SW 1271 (cell line): ENCODE measurements at regions not wholly inside any gene's neighbourhood (a gene's known extent, or its start where the extent isn't known, plus 50 kb on each side); places are given as distances from the start of the nearest gene placed in this dataset.

ENCODE experiments used
- DNase-seq, 2 experiments: peaks; one replicate each; lab custom pipeline; 2025; lab: John Stamatoyannopoulos, UW

DNA sequence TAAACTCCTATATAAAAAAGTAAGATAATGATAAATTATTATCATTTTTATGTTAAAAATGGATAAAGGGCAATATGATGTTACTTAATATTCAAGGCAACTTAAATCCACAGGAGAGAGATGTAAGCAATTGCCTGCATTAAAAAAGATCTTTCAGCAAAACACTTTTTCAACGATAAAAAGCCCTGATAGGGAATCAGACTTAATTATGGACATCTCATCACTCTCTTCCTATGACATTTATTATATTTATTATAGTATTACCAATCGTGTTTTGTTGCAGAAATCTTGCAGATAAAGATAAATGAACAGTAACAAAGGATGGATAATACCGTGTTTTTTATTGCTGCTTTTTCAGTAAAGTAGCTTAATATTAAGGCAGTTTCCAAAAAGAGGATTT lies 178.5 kb downstream of the SH2D1A start:
- no peak for DNase-seq

DNA sequence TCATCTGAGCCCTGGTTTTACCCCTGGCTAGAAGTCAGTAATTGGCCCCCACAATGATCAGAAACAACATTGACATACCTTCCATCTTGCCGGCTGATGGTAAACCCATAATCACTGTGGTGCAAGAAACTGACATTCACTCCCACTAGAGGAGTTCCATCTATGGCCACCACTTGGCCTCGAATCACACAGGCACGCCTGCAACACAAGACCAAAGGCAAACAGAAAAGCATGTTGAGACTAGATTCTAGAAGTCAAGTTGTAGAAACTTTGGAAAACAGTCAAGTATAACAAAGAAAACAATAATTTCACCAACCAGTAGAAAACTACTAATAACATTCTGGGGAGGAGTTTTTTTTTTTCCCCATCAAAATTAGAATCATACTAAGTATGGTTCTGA lies 183.4 kb downstream of the SH2D1A start:
- DNase-seq: no peak

DNA sequence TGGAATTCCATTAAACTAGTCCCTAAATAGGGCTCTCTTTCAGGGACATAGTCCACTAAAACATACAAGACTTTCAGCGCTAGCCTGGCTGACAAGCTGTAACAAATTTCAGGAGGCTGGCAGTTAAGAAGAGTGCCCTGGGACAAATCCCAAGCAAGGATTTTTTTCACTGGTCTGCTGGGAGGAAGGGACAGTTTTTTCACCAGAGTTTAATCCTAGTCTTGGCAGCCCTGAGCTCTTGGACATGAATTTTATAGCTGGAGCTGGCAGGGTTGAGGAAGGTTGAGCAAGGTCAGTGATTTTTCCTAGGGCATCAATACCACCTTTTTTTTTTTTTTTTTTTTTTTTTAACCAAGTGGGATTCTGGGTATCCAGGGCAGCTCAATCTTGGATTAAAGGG lies 184.4 kb downstream of the SH2D1A start:
- no peak for DNase-seq

DNA sequence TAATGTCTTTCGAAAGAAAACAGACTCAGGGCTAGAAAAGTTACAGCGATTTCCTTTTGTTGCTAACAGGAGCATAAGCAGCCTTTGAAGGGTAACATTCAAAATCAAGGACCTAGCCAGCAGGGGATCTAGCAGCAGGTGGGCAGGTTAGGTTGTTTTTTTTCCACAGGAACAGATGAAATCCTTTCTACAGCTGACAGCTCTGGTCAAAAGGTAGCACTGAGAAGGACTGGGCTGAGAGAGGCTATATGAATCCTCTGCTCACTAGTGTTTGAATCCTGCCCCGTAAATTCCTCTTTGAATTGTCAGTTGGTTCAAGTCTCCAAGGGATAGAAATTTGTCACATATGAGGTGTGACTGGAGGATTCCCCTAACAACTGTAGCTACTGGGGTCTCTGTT lies 188.2 kb downstream of the SH2D1A start:
- no peak for DNase-seq

DNA sequence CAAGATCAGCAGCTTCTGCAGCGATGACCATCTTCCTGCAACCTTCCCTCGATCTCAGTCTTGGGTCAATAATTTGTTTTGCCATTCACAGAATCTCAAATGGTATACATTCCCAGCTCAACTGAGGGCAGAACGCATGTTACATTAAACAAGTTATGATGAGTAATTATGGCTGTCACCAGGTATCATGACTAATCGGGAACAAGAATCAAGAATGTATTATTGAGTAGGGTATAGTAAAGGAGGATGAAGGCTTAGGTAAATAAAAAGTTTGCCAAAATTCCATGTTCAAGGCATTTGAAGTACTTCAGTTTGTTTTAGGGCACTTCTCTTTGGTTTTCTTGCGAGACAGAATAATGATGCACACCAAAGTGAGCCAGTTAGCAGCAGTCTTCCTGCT lies 194.1 kb downstream of the SH2D1A start:
- DNase-seq: no peak

DNA sequence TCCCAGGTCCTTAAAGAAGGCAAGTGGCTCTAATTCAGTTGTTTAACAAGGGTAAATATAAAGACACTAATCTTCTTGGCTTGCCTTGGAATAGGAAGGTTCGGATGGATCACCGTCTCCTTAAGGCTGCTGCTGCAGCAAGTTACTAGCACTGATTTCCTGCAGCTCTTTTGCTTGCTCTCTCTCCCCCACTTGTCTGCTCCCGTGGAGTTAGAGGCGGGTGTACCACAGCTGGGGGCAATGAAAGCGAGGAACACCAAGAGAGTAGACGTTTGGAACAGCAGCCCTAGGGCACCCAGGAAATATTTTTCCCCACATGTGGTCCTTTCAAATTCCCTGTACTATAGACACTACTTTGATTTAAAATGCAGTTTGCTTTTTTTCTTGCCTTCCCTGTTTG lies 202.2 kb downstream of the SH2D1A start:
- no peak for DNase-seq

DNA sequence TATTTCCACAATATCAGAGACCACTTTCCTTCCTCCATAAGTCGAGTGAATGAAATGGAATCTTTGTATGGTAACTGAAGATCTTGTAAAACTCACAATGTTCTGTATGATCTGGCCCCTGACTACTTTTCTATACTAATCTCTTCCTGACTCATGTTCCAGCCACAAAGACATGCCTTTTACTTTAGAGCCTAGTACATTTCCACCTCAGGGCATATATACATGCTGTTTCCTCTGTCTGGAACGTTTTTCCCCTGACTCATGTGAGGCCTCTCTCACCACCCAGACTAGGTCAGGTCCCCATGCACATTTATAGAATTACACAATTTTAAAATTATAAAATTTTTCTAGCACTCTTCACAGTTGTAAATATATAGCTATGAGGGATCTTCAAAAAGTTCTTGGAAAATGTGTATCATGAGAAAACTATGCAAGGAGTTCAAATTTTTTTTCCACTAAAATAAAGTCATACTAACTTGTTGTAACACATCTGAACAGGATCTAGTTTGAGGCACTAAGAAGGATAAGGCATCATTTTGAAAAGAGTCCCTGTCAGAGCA lies 208.8 kb downstream of the SH2D1A start:
- DNase-seq: peak in 1 of 2 experiments; percentile 1

DNA sequence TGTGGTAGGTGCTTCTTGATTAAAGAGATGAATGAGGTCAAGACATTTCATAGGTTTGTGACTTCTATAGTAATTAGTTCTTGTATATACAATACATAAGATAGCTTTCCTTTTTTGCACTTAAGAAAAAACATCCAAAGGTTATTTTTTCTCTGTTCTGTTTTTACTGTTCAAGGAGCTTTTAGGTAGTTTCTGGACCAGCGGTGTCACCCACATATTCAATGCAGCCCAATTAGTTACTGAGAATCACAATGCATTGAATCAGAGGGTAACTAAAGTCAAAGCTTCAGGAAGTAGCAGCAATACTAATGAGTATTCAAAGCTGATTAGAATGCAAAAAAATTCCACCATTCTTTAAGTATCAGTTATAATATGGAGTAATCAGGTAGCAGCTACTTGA lies 211.6 kb downstream of the SH2D1A start:
- no peak for DNase-seq

DNA sequence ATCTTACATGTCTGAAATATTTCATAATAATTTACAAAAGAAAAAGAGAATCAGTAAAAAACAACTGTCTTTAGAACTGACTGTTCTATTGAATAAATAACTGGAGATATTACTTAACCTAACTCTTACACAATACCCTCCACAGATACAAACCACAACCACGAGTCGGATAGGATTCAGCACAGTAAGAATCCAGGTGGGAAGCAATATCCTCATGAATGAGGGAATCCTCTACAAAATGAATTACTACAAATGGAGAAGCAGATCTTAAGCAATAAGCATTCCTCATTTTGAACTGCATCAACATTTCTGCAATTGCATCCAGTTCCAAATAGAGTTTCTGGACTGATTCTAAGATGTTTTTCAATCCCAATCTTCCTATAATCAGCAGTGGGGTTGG lies 227.1 kb downstream of the SH2D1A start:
- DNase-seq: no peak

DNA sequence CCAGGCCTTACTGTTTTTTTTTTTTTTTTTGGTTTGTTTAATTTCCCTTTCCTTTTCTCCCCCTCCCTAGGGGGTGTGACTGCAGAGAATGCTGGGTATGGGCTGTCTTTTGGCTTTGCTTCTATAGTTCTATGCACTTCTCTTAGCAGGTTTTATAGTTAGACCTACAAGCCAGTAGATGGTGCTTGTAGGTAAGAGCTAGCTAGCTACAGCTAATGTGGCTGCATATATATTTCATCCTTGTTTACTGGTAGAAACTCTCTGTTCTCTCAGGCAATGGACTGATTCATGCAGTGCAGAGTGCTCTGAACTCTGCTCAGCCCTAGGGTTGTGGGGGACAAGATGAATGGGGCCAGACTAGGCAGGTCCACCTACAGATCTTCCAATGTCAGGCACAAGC lies 246.4 kb downstream of the SH2D1A start:
- DNase-seq: no peak

DNA sequence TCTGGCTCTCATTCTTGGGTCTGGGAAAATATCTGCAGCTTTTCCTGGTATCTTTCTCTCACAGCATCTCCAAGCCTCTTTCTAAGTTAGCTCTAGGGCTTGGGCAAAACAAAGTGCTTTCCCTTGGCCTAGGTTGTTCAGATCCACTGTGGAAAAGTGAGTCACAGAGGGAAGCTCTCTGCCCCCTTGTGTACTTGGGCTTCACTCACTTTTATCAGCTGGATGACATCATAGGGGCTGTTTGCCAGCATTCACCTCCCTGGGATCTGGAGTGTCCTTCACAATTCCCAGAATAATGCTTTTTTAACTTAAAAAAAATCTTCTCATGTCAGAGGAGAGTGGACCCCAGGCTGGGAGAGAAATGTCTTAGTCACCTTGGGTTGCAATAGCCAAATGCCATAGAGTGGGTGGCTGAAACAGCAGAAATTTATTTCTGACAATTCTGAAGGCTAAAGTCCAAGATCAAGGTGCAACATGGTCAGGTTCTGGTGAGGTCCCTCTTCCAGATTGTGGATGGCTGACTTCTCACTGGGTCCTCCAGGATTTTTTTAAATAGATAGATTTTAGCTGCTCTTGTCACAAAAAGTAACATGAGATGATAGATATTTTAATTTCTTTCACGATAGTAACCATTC lies 247.8 kb downstream of the SH2D1A start:
- no peak for DNase-seq

DNA sequence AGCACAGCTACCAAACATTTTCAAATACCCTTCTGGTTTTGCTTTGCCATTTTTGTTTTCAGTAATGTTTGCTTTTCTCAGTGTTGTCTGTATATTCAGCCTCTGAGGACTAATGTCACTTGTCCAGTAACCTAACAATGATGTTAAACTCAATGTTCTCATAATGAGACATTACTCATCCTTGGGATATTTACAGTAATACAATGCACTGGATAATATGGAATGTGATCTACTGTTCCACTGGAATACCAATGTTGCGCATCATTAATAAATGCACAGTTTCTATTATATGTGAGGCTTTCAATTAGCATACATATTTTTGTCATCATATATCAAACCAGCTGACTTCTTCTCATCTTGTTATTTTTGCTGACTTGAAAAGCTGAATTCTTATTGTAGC lies 259.1 kb downstream of the SH2D1A start:
- DNase-seq: no peak

DNA sequence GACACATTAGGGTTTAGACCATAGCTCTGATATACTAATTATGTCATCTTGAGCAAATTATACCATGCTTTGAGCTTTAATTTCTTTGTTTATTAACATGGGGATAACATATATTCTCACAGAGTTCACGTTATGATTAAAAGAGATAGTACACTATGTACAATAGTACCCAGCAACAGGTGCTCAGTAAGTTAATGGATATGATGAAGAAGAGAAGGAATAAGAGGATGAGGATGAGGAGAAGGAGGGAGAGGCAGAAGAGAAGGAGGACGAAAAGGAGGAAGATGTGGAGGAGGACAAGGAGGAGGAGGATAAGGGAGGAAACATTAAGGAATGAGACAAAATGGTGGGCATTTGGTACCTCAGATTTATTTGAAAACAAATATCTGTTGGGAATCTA lies 260.4 kb downstream of the SH2D1A start:
- no peak for DNase-seq

DNA sequence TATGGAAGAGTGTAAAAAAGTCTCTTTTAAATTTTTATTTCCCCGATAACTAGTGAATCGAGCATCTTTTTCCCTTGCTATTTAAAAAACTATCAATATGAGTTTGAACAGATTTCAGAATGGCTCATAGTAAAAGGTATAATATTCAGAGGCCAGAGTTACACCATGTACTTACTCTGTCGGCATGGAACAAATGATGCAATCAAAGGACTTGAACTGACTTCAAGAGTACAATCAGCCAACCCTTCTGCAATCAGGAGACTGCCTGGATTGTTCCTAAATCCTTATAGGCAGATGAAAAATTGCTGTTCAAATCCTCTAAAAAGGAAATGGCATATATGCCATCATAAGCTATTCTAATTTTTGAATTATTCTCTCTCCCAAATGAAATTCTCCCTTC lies 273.3 kb downstream of the SH2D1A start:
- no peak for DNase-seq

DNA sequence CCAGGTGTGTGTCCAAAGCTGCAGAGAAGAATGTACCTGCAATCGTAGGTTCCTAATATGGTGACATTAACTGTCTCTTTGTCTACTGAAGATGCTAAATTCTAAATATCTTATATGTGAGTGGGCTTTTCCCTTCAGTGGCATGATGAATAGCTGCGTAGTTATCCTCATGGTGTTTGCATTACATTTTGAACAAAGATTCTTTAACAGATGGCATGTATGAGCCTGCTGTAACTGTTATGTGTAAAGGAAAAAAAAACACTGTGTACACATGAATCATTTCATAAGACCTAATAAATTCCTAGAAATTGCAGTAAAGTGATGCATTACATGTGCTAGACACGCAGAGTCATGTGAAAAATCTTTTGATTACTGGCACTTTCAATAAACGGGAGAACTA lies 288.0 kb downstream of the SH2D1A start:
- no peak for DNase-seq

DNA sequence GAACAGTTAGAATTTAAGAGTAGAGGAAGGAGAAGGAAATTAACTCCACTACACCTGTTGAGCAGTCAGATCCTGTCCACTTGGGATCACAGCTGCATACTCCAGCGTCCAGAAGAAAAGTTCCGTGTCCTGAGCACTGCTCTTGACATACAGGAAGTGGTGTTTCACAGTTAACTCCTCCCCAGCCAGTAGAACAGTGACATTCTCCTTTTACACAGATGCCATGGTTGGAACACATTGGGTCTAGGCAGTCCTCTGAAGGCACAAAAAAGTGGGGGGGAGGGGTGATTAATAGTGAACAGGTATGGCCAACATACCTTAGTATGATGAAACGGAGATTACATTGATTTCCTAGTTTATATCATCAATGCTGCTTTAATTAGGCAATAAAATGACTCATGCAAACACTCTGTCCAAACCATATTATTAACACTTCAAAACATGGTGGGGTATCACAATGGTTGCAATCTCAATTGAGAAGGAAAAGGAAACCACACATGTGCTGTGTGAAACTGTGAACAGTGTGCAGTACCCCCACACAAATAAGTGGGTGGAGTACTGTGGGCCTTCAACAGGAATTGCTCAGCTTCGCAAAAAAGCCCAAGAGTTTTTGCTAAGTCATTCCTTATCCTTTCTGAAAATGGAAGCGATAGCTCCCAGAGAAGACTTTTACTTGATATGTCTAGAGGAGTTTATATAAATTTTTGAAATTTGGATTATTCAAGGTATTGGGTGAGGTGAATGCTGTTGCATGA lies 295.6 kb downstream of the SH2D1A start:
- no peak for DNase-seq

DNA sequence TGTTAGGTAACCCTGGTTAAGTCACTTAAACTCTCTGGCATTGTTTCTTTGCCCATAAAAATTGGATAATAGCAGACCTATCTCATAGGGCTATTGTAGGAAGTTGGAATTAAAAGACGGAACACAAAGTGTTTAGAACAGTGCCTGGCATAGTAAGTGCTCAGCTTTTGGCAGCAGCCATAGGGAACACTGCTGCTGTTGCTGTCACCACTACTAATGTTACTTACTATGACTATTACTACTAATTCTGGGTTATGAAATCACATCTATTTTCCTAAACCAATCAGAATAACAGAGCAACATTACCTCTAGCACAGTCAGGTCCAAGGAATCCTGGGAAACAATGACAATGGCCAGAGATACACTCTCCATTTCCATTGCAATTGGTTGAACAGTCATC lies 300.0 kb downstream of the SH2D1A start:
- DNase-seq: no peak

DNA sequence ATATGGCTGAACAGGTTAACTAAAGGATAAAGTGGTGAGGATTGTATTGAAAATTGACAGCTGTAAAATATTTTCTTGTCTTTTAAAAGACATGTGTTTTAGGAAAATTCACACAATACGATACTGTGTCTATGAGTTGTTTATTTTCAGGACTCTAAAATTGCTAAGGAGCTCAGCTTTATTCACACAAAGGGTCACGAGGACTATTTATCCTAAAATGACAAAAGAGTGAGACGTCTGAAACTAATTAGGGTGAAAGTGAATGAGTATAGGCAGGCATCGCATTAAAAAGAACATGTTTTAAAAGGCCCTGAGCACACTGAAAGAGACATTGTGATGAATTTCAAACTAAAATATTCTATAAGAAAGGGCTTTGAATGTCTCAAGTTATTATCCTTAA lies 304.7 kb downstream of the SH2D1A start:
- no peak for DNase-seq

DNA sequence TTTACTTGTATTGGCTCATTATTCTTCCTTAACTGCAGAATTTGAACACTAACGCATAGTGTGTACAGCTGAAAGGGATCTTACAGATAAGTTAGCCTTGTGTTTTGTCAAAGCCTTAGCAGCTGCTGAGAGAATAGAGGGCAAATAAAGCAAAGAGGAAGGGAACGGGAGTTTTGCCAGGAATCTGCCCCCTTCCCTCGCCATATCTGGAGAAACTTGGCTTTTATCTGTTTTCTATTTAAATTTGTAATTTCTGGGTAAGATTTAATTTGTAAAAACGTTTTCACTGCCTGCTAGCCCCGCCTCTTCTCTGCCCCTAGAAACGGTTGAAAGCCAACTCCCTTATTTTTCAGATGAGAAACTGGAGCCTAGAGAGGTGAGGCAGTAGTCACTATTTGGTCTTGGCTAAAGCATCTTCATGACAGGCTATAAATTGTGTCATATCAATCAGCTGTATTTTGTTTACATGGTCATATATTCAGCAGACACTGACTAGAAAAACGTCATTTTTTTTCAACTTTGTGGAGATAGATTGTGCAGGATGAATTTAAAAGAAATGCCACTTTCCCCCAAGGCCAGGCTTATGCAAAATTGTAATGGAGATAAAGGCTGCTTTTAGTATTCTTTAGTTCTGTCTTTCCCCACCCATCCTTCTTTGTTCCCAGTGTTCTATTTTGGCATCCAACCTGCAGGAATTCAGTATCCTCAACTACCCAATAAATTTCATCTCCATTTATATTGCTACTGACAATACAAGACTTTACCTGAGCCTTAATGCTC lies 319.4 kb downstream of the SH2D1A start:
- no peak for DNase-seq

DNA sequence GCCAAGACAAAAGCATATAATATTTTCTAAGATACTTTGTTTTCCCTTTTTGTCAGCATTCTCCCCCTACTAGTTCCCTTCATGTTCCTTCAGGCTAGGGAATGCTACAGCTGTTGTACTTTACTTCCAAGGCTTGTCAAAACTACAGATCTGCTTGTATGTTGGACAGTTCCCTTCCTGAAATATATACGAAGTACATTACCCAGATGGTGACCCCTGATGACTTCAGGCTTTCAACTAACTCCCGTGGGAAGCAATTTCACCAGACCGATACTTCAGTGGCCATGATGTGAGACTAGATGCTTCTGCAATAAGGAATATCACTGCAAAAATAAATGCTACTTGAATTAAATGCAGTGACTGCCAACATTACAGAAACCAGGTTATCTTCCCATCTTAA lies 332.8 kb downstream of the SH2D1A start:
- DNase-seq: no peak

DNA sequence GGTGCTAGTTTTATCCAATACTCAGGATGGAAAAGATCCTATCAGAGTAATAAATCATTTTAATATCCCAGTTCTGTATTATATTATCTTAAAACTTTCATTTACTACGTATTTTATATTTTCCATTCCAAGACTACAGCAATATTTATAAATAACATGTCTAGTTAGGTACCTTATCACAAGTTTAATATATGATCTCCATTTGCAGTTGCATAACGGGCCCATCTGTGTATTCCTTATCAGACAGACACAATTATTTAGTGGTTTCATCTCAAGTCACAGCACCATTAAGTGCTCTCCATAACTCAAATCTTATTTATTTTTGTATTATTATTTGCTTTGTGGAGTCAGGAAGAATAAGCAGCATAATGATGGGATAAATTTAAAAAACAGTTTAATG lies 333.9 kb downstream of the SH2D1A start:
- DNase-seq: no peak

DNA sequence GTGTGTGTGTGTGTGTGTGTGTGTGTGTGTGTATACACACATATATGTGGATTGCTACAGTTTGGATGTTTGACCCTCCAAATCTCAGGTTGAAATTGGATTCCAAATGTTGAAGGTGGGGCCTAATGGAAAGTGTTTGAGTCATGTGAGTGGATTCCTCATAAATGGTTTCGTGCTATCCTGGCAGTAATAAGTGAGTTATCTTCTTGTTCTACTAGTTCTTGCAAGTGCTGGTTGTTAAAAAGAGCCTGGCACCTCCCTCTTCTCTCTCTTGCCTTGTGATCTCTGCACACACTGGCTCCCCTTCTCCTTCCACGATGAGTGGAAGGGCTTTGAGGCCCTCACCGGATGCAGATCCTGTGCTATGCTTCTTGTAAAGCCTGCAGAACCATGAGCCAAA lies 344.1 kb downstream of the SH2D1A start:
- no peak for DNase-seq

DNA sequence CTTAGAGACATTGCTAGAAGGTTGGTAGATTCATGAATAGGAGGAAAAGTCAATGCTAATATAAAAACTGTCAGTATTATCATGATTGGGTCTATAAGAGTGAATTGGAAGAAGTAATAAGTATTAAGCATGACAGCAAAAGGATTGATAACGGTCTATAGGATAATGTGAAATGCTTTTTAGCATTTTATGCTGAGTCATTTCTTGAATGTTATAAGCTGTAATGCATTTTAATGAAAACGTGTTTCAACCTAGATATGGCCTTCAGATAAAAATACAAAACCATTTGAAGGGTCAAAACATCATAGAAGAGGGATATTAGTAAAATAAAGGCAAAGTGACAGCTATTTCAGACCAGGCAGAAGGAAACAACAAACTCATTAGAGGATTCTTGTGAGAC lies 353.5 kb downstream of the SH2D1A start:
- no peak for DNase-seq
